ENCODE measurements at regions not wholly inside any gene's neighbourhood (a gene's known extent, or its start where the extent isn't known, plus 50 kb on each side); places are given as distances from the start of the nearest gene placed in this dataset.
"Not testable (repeated sequence)": the region's sequence is repeated elsewhere in the genome, so short reads cannot be mapped to it uniquely, and the experiment has no call there.

DNA sequence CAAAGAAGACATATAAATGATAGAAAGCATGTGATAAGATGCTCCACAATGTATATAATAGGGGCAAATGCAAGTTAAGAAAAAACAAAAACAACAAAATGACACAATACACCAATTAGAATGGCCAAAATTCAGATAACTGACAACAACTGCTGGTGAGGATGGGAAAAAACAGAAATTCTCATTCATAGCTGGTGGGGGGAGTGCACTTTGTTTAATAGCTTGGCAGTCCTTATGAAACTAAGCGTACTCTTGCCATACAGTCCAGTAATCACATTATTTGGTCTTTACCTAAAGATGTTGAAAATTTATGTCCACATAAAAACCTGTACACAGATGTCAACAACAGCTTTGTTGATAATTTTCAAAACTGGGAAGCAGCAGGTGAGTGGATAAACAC lies 791.1 kb upstream of the CDH10 start:
- Mint-ChIP-seq H3K27ac (no peak overlapping the region), H3K36me3 (no peaks in the 10 kb centered on the region), H3K4me3 (no peak overlapping the region), H3K27me3 (no peaks in the 10 kb centered on the region), H3K4me1 (no peaks in the 10 kb centered on the region), H3K9me3 (peaks cover 0 to 4% (median 1%) of the 10 kb centered on the region in 7 donors)
- DNase-seq (no peak), ATAC-seq (ENCODE audit: low read depth in 2 of 2) (no peak)

DNA sequence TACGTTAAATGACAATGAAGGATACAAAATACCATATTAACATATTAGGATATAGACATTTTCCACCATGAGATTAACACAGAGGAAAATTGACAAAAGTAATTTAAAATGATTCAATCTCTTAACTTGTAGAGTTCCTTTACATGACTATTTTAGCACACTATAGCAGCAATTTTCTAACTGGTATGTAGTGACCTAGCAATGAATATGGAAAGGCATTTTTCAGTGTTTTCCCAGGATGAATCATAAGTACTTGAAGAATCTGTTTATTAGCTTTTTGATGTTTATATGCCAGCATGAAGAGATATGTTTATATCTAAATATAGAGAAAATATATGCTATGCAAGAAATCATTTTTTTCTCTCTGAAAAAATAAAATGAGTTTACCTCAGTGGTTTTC lies 782.5 kb upstream of the CDH10 start:
- H3K27ac Mint-ChIP-seq, result no peak overlapping the region
- DNase-seq (no peak), ATAC-seq (ENCODE audit: low read depth in 2 of 2) (no peak)
- H3K9me3 Mint-ChIP-seq, result peaks cover 0 to 5% (median 0%) of the 10 kb centered on the region in 7 donors
- H3K4me3 Mint-ChIP-seq, result no peak overlapping the region
- no peaks in the 10 kb centered on the region for H3K27me3 Mint-ChIP-seq
- H3K36me3 Mint-ChIP-seq, result no peaks in the 10 kb centered on the region
- H3K4me1 Mint-ChIP-seq, result no peaks in the 10 kb centered on the region

GRCh38 chr5:25423271-25423670 lies 778.5 kb upstream of the CDH10 start:
- ATAC-seq (ENCODE audit: low read depth in 2 of 2) (no peak), DNase-seq (no peak)
- Mint-ChIP-seq H3K27ac (no peak overlapping the region), H3K4me3 (no peak overlapping the region), H3K36me3 (no peaks in the 10 kb centered on the region), H3K9me3 (peaks cover 0 to 5% (median 0%) of the 10 kb centered on the region in 7 donors), H3K27me3 (no peaks in the 10 kb centered on the region), H3K4me1 (no peaks in the 10 kb centered on the region)

DNA sequence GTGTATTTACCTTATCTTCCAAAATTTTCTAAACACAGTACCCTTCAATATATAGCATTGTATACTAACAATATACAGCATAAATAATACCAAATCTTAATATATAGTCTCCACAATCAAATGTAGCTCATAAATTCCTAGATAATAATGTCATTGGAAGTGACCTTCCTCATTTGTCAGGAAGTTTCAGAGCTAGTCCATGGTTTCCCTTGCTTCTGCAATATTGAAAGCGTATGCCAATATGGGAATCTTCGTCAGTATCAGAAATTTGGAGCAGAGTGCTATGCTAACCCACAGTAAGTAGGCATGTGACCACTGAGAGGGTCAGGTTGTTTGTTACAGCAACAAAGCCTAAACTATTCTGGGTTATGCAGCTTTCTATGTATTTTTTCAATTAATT lies 774.9 kb upstream of the CDH10 start:
- Mint-ChIP-seq H3K36me3 (no peaks in the 10 kb centered on the region), H3K27ac (no peak overlapping the region), H3K9me3 (peaks cover 0 to 3% (median 1%) of the 10 kb centered on the region in 7 donors), H3K27me3 (no peaks in the 10 kb centered on the region), H3K4me3 (no peak overlapping the region), H3K4me1 (no peaks in the 10 kb centered on the region)
- no peak for ATAC-seq (ENCODE audit: low read depth in 2 of 2)
- no peak for DNase-seq

DNA sequence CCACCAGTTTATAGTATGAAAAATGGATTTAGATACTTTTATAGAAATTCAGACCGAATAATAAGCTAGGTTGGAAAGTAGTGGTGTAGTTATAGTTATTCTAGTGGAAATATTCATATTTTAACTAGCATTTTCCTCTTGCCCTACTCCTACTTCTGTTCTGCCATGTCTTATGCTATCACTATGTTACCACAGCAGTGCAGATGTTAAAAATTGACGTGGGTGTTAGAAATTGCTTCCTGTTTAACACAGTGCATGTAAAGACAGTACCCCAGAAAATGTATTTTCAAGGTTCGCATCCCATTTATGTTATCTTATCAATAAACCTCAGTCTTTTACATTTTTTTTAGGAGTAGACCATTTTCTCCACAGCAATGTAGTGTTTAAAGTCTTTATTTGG lies 774.2 kb upstream of the CDH10 start:
- Mint-ChIP-seq H3K36me3 (no peaks in the 10 kb centered on the region), H3K9me3 (peaks cover 0 to 3% (median 0%) of the 10 kb centered on the region in 7 donors), H3K27me3 (no peaks in the 10 kb centered on the region), H3K4me1 (no peaks in the 10 kb centered on the region), H3K27ac (no peak overlapping the region), H3K4me3 (no peak overlapping the region)
- ATAC-seq (ENCODE audit: low read depth in 2 of 2) (no peak), DNase-seq (no peak)

DNA sequence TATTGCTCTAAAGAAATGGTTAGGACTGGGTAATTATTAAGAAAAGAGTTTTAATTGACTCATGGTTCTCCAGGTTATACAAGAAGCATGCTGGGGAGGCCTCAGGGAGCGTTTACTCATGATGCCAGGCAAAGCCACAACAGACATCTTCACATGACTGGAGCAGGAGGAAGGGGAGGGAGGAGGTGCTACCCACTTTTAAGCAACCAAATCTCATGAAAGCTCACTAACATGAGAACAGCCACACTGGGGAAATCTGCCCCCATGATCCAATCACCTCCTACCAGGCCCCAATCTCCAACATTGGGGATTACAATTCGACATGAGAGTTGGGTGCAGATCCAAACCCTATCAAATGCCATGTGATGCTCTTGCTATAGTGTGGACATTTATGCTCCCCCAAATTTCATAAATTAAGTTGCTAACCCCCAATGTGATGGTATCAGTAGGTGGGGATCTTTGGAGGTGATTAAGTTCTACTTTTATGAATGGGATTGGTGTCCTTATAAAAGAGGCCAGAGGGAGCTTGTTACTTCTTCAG lies 773.6 kb upstream of the CDH10 start:
- ATAC-seq (ENCODE audit: low read depth in 2 of 2) (no peak), DNase-seq (no peak)
- Mint-ChIP-seq H3K27ac (no peak overlapping the region), H3K27me3 (no peaks in the 10 kb centered on the region), H3K36me3 (no peaks in the 10 kb centered on the region), H3K4me1 (no peaks in the 10 kb centered on the region), H3K9me3 (peaks cover 0 to 3% (median 0%) of the 10 kb centered on the region in 7 donors), H3K4me3 (no peak overlapping the region)

DNA sequence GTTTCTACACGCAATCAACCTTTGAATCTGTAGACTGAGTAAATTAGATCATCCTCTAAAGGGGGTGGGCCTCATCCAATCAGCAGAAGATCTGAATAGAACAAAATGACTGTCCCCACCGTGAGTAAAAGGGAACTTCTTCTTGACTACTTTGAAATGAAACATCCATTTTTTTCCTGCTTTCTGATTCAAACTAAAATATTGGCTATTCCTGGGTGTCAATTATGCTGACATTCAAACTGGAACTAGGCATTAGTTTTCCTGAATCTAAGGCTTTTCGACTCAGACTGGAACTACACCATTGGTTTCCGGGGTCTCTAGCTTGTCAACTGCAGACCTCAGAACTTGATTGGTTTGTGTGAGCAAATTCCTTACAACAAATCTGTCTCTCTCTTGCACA lies 772.2 kb upstream of the CDH10 start:
- H3K36me3 Mint-ChIP-seq, result no peaks in the 10 kb centered on the region
- H3K4me3 Mint-ChIP-seq, result no peak overlapping the region
- no peaks in the 10 kb centered on the region for H3K4me1 Mint-ChIP-seq
- peaks cover 0 to 4% (median 1%) of the 10 kb centered on the region in 7 donors for H3K9me3 Mint-ChIP-seq
- ATAC-seq (ENCODE audit: low read depth in 2 of 2), result no peak
- no peak overlapping the region for H3K27ac Mint-ChIP-seq
- no peak for DNase-seq
- no peaks in the 10 kb centered on the region for H3K27me3 Mint-ChIP-seq

- DNase-seq (no peak), ATAC-seq (ENCODE audit: low read depth in 2 of 2) (no peak)
- Mint-ChIP-seq H3K4me3 (no peak overlapping the region), H3K27me3 (no peaks in the 10 kb centered on the region), H3K27ac (no peak overlapping the region), H3K36me3 (no peaks in the 10 kb centered on the region), H3K9me3 (peaks cover 0 to 10% (median 4%) of the 10 kb centered on the region in 7 donors), H3K4me1 (no peaks in the 10 kb centered on the region)
Measured at GRCh38 chr5:25415970-25416369, 771.2 kb upstream of the CDH10 start.

- no peaks in the 10 kb centered on the region for H3K36me3 Mint-ChIP-seq
- ATAC-seq (ENCODE audit: low read depth in 2 of 2), result no peak
- H3K4me1 Mint-ChIP-seq, result no peaks in the 10 kb centered on the region
- no peak overlapping the region for H3K27ac Mint-ChIP-seq
- H3K9me3 Mint-ChIP-seq, result peaks cover 0 to 13% (median 4%) of the 10 kb centered on the region in 7 donors
- no peak for DNase-seq
- H3K27me3 Mint-ChIP-seq, result no peaks in the 10 kb centered on the region
- no peak overlapping the region for H3K4me3 Mint-ChIP-seq
Measured at GRCh38 chr5:25414742-25415141, 770.0 kb upstream of the CDH10 start.

DNA sequence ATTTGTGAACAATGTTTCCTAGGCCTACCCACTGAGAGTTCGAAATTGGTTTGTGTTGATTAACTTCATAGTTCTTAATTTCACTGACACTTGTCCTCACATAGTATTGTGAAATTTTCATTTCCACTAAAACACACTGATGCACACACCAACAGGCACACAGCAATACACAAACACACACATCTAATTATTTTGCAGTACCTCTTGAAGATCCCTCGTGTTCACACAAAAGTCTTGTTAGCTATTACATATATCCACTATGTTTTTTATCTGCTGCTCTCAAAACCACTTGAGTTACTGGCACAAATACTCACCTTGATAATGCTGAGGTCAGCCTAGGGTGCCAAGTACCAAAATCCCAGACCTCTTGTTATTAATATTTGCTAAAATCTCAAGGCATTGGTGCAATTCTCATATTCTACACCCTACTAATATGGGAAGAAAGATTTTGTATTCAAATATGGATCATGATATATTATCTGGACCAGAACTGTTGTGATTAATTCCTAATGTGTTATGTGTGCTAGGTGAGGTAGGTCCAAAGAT lies 767.4 kb upstream of the CDH10 start:
- no peaks in the 10 kb centered on the region for H3K36me3 Mint-ChIP-seq
- no peak for DNase-seq
- no peaks in the 10 kb centered on the region for H3K27me3 Mint-ChIP-seq
- no peak for ATAC-seq (ENCODE audit: low read depth in 2 of 2)
- no peak overlapping the region for H3K27ac Mint-ChIP-seq
- no peak overlapping the region for H3K4me3 Mint-ChIP-seq
- H3K9me3 Mint-ChIP-seq, result peaks cover 7 to 24% (median 14%) of the 10 kb centered on the region in 7 donors
- no peaks in the 10 kb centered on the region for H3K4me1 Mint-ChIP-seq

- H3K27ac Mint-ChIP-seq; H3K4me3 Mint-ChIP-seq; H3K36me3 Mint-ChIP-seq; H3K27me3 Mint-ChIP-seq; ATAC-seq (ENCODE audit: low read depth in 2 of 2); H3K4me1 Mint-ChIP-seq; DNase-seq: not testable (repeated sequence)
- H3K9me3 Mint-ChIP-seq, result peaks cover 8 to 21% (median 19%) of the 10 kb centered on the region in 7 donors
Measured at GRCh38 chr5:25407365-25407764, 762.6 kb upstream of the CDH10 start.

- H3K4me3 Mint-ChIP-seq, result no peak overlapping the region
- peaks cover 12 to 26% (median 20%) of the 10 kb centered on the region in 7 donors for H3K9me3 Mint-ChIP-seq
- no peaks in the 10 kb centered on the region for H3K4me1 Mint-ChIP-seq
- ATAC-seq (ENCODE audit: low read depth in 2 of 2) (no peak), DNase-seq (no peak)
- no peak overlapping the region for H3K27ac Mint-ChIP-seq
- H3K27me3 Mint-ChIP-seq, result no peaks in the 10 kb centered on the region
- H3K36me3 Mint-ChIP-seq, result no peaks in the 10 kb centered on the region
Measured at GRCh38 chr5:25405850-25406249, 761.1 kb upstream of the CDH10 start.

DNA sequence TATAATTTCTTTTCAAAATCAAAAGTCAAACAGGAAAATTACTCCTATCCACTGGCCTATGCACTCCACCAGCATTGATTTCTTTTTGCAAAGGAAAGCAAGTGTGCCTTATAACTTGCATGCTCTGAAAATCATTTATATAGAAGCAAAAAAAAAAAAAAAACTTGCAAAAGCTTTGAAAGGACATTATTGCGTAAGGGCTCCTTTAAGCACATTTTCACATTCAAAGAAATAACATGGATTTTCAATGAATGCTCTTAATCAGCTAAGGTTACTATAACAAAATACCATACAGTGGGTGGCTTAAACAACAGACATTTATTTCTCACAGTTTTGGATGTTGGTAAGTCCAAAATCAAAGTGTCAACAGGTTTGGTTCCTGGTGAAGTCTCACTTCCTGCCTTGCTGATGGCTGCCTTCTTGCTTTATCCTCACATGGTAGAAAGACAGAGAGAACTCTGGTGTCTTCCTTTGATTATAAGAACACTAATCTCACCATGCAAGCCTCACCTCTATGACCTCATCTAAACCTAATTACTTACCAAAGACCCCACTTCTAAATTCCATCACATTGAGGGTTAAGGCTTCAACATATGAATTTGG lies 755.2 kb upstream of the CDH10 start:
- no peaks in the 10 kb centered on the region for H3K27me3 Mint-ChIP-seq
- H3K4me3 Mint-ChIP-seq, result no peak overlapping the region
- H3K4me1 Mint-ChIP-seq, result no peaks in the 10 kb centered on the region
- peaks cover 4 to 22% (median 9%) of the 10 kb centered on the region in 7 donors for H3K9me3 Mint-ChIP-seq
- DNase-seq (no peak), ATAC-seq (ENCODE audit: low read depth in 2 of 2) (no peak)
- no peaks in the 10 kb centered on the region for H3K36me3 Mint-ChIP-seq
- no peak overlapping the region for H3K27ac Mint-ChIP-seq

- DNase-seq (no peak), ATAC-seq (ENCODE audit: low read depth in 2 of 2) (no peak)
- H3K9me3 Mint-ChIP-seq, result peaks cover 0 to 10% (median 4%) of the 10 kb centered on the region in 7 donors
- no peaks in the 10 kb centered on the region for H3K27me3 Mint-ChIP-seq
- no peaks in the 10 kb centered on the region for H3K4me1 Mint-ChIP-seq
- H3K36me3 Mint-ChIP-seq, result no peaks in the 10 kb centered on the region
- no peak overlapping the region for H3K27ac Mint-ChIP-seq
- no peak overlapping the region for H3K4me3 Mint-ChIP-seq
Measured at GRCh38 chr5:25393957-25394356, 749.2 kb upstream of the CDH10 start.

Measured in naive B cell (primary cell).